GM21576 (cell line): ENCODE measurements at regions not wholly inside any gene's neighbourhood (a gene's known extent, or its start where the extent isn't known, plus 50 kb on each side); places are given as distances from the start of the nearest gene placed in this dataset.
"Not testable (repeated sequence)": the region's sequence is repeated elsewhere in the genome, so short reads cannot be mapped to it uniquely, and the experiment has no call there.

Experiments
- ATAC-seq: cut with Tn5 transposase; IDR thresholded peaks from one replicate; pipeline ENCODE4 v1.9.1; 2021; ENCODE audit warnings: mild to moderate bottlenecking, moderate library complexity; ENCODE audit not compliant: unreplicated experiment

GRCh38 chr12:28689398-28690175 is 459.5 kb upstream of the FAR2 start:
- no peak for ATAC-seq

- no peak for ATAC-seq
These were observed 455.4 kb upstream of the FAR2 start for GRCh38 chr12:28693565-28694219.

- no peak for ATAC-seq
These were observed 450.5 kb upstream of the FAR2 start for GRCh38 chr12:28698553-28698952.

GRCh38 chr12:28699029-28699428 is 450.0 kb upstream of the FAR2 start:
- ATAC-seq: no peak

- ATAC-seq: no peak
These were observed 448.9 kb upstream of the FAR2 start for GRCh38 chr12:28700161-28700560.

GRCh38 chr12:28704477-28705169 is 444.5 kb upstream of the FAR2 start:
- no peak for ATAC-seq

- ATAC-seq: no peak
These were observed 440.1 kb upstream of the FAR2 start for GRCh38 chr12:28708918-28709371.

GRCh38 chr12:28709986-28710685 is 438.9 kb upstream of the FAR2 start:
- ATAC-seq: no peak

- no peak for ATAC-seq
These were observed 438.2 kb upstream of the FAR2 start for GRCh38 chr12:28710882-28711281.

- ATAC-seq: no peak
These were observed 437.7 kb upstream of the FAR2 start for GRCh38 chr12:28711421-28711820.

- ATAC-seq: no peak
These were observed 406.3 kb upstream of the FAR2 start for GRCh38 chr12:28742791-28743190.

- no peak for ATAC-seq
These were observed 402.2 kb upstream of the FAR2 start for GRCh38 chr12:28746734-28747325.

GRCh38 chr12:28750946-28751685 is 398.0 kb upstream of the FAR2 start:
- ATAC-seq: no peak

- ATAC-seq: no peak
These were observed 394.1 kb upstream of the FAR2 start for GRCh38 chr12:28755027-28755426.

- no peak for ATAC-seq
These were observed 389.7 kb upstream of the FAR2 start for GRCh38 chr12:28759333-28759732.

GRCh38 chr12:28760040-28760903 is 388.8 kb upstream of the FAR2 start:
- ATAC-seq: not testable (repeated sequence)

- ATAC-seq: not testable (repeated sequence)
These were observed 387.2 kb upstream of the FAR2 start for GRCh38 chr12:28761897-28762296.

GRCh38 chr12:28766398-28766797 is 382.7 kb upstream of the FAR2 start:
- no peak for ATAC-seq

GRCh38 chr12:28767836-28768348 is 381.2 kb upstream of the FAR2 start:
- ATAC-seq: no peak
